Tibial artery (tissue), 4 donors: ENCODE measurements at regions not wholly inside any gene's neighbourhood (a gene's known extent, or its start where the extent isn't known, plus 50 kb on each side); places are given as distances from the start of the nearest gene placed in this dataset.

Experiments
- DNase-seq, 2 donors: peaks; one replicate each; pipeline ENCODE4 v3.0.0-alpha.2; 2019
- H3K27ac ChIP-seq, 2 donors: fragments of 200-600 bp; sonication (generic) in 1 of 2; 1 replicate in 1 of 2; 2 replicates in 1 of 2; pipeline ENCODE4 v1.5.1; 2018 to 2019; ENCODE audit warnings: mild to moderate bottlenecking in 1 of 2
- H3K27me3 ChIP-seq, 2 donors: fragments of 200-600 bp; sonication (generic) in 1 of 2; one replicate each; pipeline versions ENCODE4 v1.5.1 to v1.6.0; 2016 to 2019
- H3K36me3 ChIP-seq, 3 donors: fragments of 200-600 bp; sonication (generic) in 2 of 3; one replicate each; pipeline ENCODE4 v1.5.1; 2016 to 2019; ENCODE audit warnings: mild to moderate bottlenecking in 2 of 3
- H3K4me1 ChIP-seq, 4 donors: fragments of 200-600 bp; sonication (generic) in 2 of 4; 1 replicate in 3 of 4; 2 replicates in 1 of 4; pipeline ENCODE4 v1.5.1; 2016 to 2019
- H3K4me3 ChIP-seq, 2 donors: fragments of 200-600 bp; sonication (generic) in 1 of 2; 1 replicate in 1 of 2; 2 replicates in 1 of 2; pipeline ENCODE4 v1.5.1; 2018 to 2019; ENCODE audit warnings: mild to moderate bottlenecking in 2 of 2
- H3K9me3 ChIP-seq, 3 donors: fragments of 200-600 bp; sonication (generic) in 1 of 3; one replicate each; pipeline ENCODE4 v1.5.1; 2016 to 2019
- CTCF ChIP-seq, 2 experiments: fragments of 200-600 bp in 1 of 2; fragments of 450-650 bp in 1 of 2; IDR thresholded peaks; one replicate each; pipeline ENCODE4 v1.5.1; 2017 to 2019; ENCODE audit warnings: antibody characterized with exemption in 2 of 2, mild to moderate bottlenecking in 1 of 2, moderate library complexity in 1 of 2
- intact Hi-C: fragments of 100-400 bp; cut with DNase I; formaldehyde crosslinking; loops from one replicate; pipeline ENCODE4 v1.15.0; 2023; ENCODE audit warnings: low total_unique reads

GRCh38 chr2:150267651-150268415 is 219.6 kb downstream of the RND3 start:
- intact Hi-C loops, result no loop called here
- TF ChIP-seq CTCF (IDR thresholded peaks at IDR 0.05), result no peak

GRCh38 chr2:150266931-150267330 is 220.5 kb downstream of the RND3 start:
- no peak overlapping the region for H3K4me3 ChIP-seq
- DNase-seq, result no peak
- no peaks in the 10 kb centered on the region for H3K9me3 ChIP-seq
- H3K27me3 ChIP-seq, result no peaks in the 10 kb centered on the region
- H3K36me3 ChIP-seq, result no peaks in the 10 kb centered on the region
- intact Hi-C loops, result no loop called here
- TF ChIP-seq CTCF (IDR thresholded peaks at IDR 0.05), result no peak
- no peak overlapping the region for H3K27ac ChIP-seq
- peaks cover 1 to 6% (median 2%) of the 10 kb centered on the region in 4 donors for H3K4me1 ChIP-seq

More at GRCh38 chr2:150267651-150268415, 219.6 kb downstream of the RND3 start:
- no peak overlapping the region for H3K4me3 ChIP-seq
- H3K4me1 ChIP-seq, result peaks cover 4 to 14% (median 7%) of the 10 kb centered on the region in 4 donors
- DNase-seq, result no peak
- no peaks in the 10 kb centered on the region for H3K9me3 ChIP-seq
- H3K27ac ChIP-seq, result no peak overlapping the region
- no peaks in the 10 kb centered on the region for H3K36me3 ChIP-seq
- no peaks in the 10 kb centered on the region for H3K27me3 ChIP-seq

- H3K4me3 ChIP-seq, result no peak overlapping the region
- no peak overlapping the region for H3K27ac ChIP-seq
- no peaks in the 10 kb centered on the region for H3K9me3 ChIP-seq
- intact Hi-C loops, result no loop called here
- no peaks in the 10 kb centered on the region for H3K27me3 ChIP-seq
- DNase-seq, result no peak
- H3K4me1 ChIP-seq, result no peaks in the 10 kb centered on the region
- TF ChIP-seq CTCF (IDR thresholded peaks at IDR 0.05), result no peak
- H3K36me3 ChIP-seq, result no peaks in the 10 kb centered on the region
These were observed 223.0 kb downstream of the RND3 start for GRCh38 chr2:150264442-150264841.

- DNase-seq, result no peak
- Histone ChIP-seq H3K36me3 (no peaks in the 10 kb centered on the region), H3K27me3 (no peaks in the 10 kb centered on the region), H3K4me3 (no peak overlapping the region), H3K9me3 (no peaks in the 10 kb centered on the region), H3K27ac (no peak overlapping the region), H3K4me1 (no peaks in the 10 kb centered on the region)
- intact Hi-C loops, result no loop called here
- no peak for TF ChIP-seq CTCF (IDR thresholded peaks at IDR 0.05)
These were observed 225.8 kb downstream of the RND3 start for GRCh38 chr2:150261691-150262090.

- Histone ChIP-seq H3K27me3 (no peaks in the 10 kb centered on the region), H3K4me1 (peaks cover 0 to 8% (median 0%) of the 10 kb centered on the region in 4 donors), H3K4me3 (no peak overlapping the region), H3K27ac (no peak overlapping the region), H3K9me3 (no peaks in the 10 kb centered on the region), H3K36me3 (no peaks in the 10 kb centered on the region)
- intact Hi-C loops, result no loop called here
- no peak for TF ChIP-seq CTCF (IDR thresholded peaks at IDR 0.05)
- DNase-seq, result no peak
These were observed 226.8 kb downstream of the RND3 start for GRCh38 chr2:150260636-150261035.
